AG09309 (cell line): ENCODE measurements at regions not wholly inside any gene's neighbourhood (a gene's known extent, or its start where the extent isn't known, plus 50 kb on each side); places are given as distances from the start of the nearest gene placed in this dataset.

ENCODE experiments used
- DNase-seq: peaks from one replicate; pipeline ENCODE4 v3.0.0-alpha.2; 2010; ENCODE audit warnings: low read depth
- H3K4me3 ChIP-seq: 2 replicates; pipeline ENCODE4 v1.5.1; 2011; ENCODE audit warnings: mild to moderate bottlenecking, low read depth, low read length, moderate library complexity; ENCODE audit not compliant: control insufficient read depth
- TF ChIP-seq, protein P1 (sequence below): IDR thresholded peaks from 2 replicates; pipeline ENCODE4 v1.5.1; 2011; ENCODE audit warnings: mild to moderate bottlenecking, low read depth, low read length, inconsistent platforms; ENCODE audit not compliant: insufficient read depth, control insufficient read depth; ENCODE audit errors: missing control alignments

DNA sequence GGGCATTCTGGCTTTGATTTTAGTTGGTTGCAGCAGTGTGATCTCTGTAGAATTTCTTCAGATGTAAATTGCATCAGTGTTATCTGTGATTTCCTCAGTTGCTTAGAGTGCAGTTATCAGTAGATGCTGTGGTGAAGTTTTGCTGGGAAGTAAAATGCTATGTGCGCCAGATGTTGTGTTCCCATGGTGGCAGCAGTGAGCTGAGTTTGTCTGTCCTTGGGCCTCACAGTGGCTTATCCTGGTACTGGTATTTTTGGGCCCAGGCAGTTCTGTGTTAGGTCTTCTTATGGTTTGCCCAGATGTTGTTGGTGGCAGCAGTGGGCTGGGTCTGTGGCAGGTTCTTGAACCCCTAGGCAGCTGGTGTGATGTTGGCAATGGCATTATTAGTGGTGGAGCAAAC, 1242.1 kb downstream of the PLA2G4A start:
- TF ChIP-seq, protein P1, sequence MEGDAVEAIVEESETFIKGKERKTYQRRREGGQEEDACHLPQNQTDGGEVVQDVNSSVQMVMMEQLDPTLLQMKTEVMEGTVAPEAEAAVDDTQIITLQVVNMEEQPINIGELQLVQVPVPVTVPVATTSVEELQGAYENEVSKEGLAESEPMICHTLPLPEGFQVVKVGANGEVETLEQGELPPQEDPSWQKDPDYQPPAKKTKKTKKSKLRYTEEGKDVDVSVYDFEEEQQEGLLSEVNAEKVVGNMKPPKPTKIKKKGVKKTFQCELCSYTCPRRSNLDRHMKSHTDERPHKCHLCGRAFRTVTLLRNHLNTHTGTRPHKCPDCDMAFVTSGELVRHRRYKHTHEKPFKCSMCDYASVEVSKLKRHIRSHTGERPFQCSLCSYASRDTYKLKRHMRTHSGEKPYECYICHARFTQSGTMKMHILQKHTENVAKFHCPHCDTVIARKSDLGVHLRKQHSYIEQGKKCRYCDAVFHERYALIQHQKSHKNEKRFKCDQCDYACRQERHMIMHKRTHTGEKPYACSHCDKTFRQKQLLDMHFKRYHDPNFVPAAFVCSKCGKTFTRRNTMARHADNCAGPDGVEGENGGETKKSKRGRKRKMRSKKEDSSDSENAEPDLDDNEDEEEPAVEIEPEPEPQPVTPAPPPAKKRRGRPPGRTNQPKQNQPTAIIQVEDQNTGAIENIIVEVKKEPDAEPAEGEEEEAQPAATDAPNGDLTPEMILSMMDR, result peak; percentile 8
- DNase-seq, result no peak

DNA sequence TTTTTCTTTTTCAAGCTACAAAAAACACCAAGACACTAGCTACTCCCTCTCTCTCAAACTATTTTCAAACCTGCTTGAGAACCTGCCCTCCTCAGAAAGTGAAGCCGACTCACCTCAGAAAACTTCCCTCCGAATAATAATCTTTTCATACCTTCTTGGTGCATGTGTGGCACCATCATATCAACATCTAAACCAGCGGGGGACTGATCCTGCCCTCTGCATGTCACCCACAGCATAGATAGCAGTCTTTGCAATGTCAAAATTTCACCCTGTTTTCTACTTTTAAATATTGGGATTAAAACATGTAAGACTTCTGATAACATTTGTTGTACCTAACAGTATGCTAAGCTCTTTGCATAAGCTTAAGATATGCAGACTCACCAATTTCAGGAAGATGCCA, 1260.3 kb downstream of the PLA2G4A start:
- H3K4me3 ChIP-seq, result no peak overlapping the region
- no peak for DNase-seq
- TF ChIP-seq, protein P1, result no peak

More for the DNA sequence above, 1242.1 kb downstream of the PLA2G4A start:
- no peak overlapping the region for H3K4me3 ChIP-seq

DNA sequence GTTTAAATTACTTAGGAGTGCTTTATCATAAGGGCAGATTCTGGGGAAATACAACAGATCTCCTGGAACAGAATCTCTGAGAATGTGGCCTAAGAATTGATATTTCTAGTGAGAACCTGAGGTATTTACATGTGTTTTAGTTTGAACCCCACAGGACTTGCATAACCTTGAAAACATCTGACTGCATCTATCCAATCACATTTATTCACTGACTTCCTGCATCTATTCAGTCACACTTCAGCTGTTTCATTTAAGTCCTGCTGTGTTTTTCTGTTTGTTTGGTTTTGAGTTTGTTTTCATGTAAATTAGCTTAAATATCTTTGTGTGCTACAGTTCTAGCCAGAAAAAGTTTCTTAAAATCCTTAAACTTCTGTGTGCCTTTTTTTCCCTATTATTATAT, 1260.7 kb downstream of the PLA2G4A start:
- no peak overlapping the region for H3K4me3 ChIP-seq
- TF ChIP-seq, protein P1, result no peak
- DNase-seq, result no peak

DNA sequence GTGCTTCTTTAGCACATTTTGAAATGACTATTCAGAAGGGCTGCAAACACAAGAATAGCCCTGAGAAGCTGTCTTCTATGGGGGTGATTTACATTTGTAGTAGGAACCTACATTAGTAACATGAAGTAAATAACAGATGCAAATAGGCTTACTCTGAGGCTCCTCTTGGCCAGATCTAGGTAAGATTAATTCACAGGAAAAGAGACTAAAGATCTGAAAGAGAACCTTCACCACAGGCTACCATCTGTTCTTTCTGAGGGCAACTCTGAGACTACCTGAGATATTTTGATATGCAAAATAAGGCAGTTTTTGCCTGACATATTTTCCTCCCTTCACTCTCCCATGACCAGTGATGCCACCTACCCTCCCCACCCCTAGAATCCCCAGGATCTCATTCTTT, 1267.8 kb downstream of the PLA2G4A start:
- no peak for DNase-seq
- H3K4me3 ChIP-seq, result no peak overlapping the region
- TF ChIP-seq, protein P1, result no peak

DNA sequence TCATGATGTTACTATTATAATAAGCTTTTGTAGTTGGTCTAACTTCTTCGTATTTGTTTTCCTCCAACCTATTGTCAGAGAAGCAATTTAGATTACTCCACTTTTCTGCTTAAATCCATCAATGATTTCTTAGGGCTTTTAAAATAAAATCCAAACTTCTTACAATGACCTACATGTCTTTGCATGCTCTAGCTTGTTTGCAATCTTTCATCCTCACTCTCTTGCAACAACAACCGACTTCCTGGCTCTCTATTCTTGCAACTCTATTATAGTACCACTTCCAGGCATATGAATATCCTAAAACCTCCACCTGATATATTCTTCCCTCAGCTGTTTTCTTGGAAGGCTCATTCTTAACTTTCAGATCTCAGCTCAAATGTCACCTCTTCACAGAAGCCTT, 1288.7 kb downstream of the PLA2G4A start:
- TF ChIP-seq, protein P1, result no peak
- H3K4me3 ChIP-seq, result no peak overlapping the region
- no peak for DNase-seq

DNA sequence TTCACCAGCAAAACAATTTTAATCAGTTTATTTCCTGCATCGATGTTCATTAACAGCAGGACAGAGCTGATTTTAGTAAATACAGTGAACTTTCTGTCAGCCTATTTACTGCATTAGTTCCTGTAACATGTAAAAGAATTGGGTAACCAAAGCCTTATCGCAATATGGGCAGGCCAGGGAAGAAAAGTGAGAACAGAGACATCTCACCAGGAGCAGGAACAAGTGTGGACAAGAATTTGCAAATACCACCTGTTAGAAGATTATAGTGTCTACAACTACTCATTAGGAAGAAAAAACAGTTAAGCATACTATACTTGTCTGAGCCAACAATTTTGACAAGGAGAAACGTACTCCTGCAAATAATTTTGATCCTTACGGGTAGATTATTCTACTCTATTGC, 1293.9 kb downstream of the PLA2G4A start:
- no peak for DNase-seq
- no peak overlapping the region for H3K4me3 ChIP-seq
- TF ChIP-seq, protein P1, result no peak

DNA sequence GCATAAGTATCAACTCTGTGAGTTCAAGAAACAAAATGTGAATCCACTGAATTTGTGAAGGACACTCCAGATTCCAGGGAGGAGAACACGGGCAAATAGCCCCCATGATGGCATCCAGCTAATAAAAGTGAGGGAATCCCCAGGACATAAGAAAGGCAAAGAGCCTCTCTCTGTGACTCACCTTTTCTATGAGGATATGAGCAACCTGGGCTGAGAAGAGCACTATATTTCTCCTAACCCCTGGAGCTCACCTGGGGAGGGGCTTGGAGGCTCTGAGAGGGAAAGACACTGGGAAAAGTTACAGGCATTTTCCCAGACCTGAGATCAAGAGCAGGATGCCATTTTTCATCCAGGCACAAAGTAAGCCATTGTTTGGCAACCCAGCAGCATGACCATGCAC, 1298.8 kb downstream of the PLA2G4A start:
- no peak for DNase-seq
- no peak overlapping the region for H3K4me3 ChIP-seq
- TF ChIP-seq, protein P1, result no peak
